GM23248 (cell line): ENCODE measurements at regions not wholly inside any gene's neighbourhood (a gene's known extent, or its start where the extent isn't known, plus 50 kb on each side); places are given as distances from the start of the nearest gene placed in this dataset.

Experiments
- DNase-seq: peaks from one replicate; pipeline ENCODE4 v3.0.0-alpha.2; 2015
- H2AFZ ChIP-seq: fragments of 200-600 bp; sonication (generic); 2 replicates; pipeline ENCODE4 v1.6.1; 2016; ENCODE audit warnings: antibody characterized with exemption
- H3F3A ChIP-seq: fragments of 200-600 bp; sonication (generic); 2 replicates; pipeline ENCODE4 v1.6.1; 2016; ENCODE audit warnings: mild to moderate bottlenecking, antibody characterized with exemption, mixed run types; ENCODE audit not compliant: insufficient read depth
- H3K27ac ChIP-seq: fragments of 200-600 bp; sonication (generic); 2 replicates; pipeline ENCODE4 v1.5.1; 2016; ENCODE audit warnings: mild to moderate bottlenecking
- H3K27me3 ChIP-seq: fragments of 200-600 bp; sonication (generic); replicated peaks from 2 replicates; pipeline ENCODE4 v1.6.1; 2016; ENCODE audit warnings: mild to moderate bottlenecking; ENCODE audit not compliant: insufficient read depth
- H3K36me3 ChIP-seq: fragments of 200-600 bp; sonication (generic); 2 replicates; pipeline ENCODE4 v1.6.1; 2016; ENCODE audit warnings: low read depth, mild to moderate bottlenecking
- H3K4me1 ChIP-seq: fragments of 200-600 bp; sonication (generic); 2 replicates; pipeline ENCODE4 v1.6.1; 2016; ENCODE audit warnings: mild to moderate bottlenecking; ENCODE audit not compliant: insufficient read depth
- H3K4me2 ChIP-seq: fragments of 200-600 bp; sonication (generic); one replicate; pipeline ENCODE4 v1.6.1; 2016; ENCODE audit warnings: mild to moderate bottlenecking; ENCODE audit not compliant: unreplicated experiment
- H3K4me3 ChIP-seq: fragments of 200-600 bp; sonication (generic); 2 replicates; pipeline ENCODE4 v1.5.1; 2016; ENCODE audit warnings: mild to moderate bottlenecking
- H3K79me2 ChIP-seq: fragments of 200-600 bp; sonication (generic); 2 replicates; pipeline ENCODE4 v1.6.1; 2016; ENCODE audit warnings: mild to moderate bottlenecking; ENCODE audit not compliant: insufficient read depth
- H3K9ac ChIP-seq: fragments of 200-600 bp; sonication (generic); 2 replicates; pipeline ENCODE4 v1.6.1; 2016; ENCODE audit warnings: mild to moderate bottlenecking
- H3K9me2 ChIP-seq: fragments of 200-600 bp; sonication (generic); 2 replicates; pipeline ENCODE4 v1.6.1; 2016; ENCODE audit warnings: mixed run types, mild to moderate bottlenecking, moderate library complexity; ENCODE audit not compliant: insufficient read depth
- H3K9me3 ChIP-seq: fragments of 200-600 bp; sonication (generic); one replicate; pipeline ENCODE4 v1.6.1; 2017; ENCODE audit warnings: low read depth
- H4K20me1 ChIP-seq: fragments of 200-600 bp; sonication (generic); 2 replicates; pipeline ENCODE4 v1.6.0; 2016; ENCODE audit not compliant: insufficient read depth
- EZH2 ChIP-seq: fragments of 200-600 bp; sonication (generic); IDR thresholded peaks from 2 replicates; pipeline ENCODE4 v1.6.1; 2018; ENCODE audit warnings: antibody characterized with exemption, mild to moderate bottlenecking; ENCODE audit not compliant: insufficient read depth, poor library complexity, severe bottlenecking
- EZH2phosphoT487 ChIP-seq: fragments of 200-600 bp; sonication (generic); IDR thresholded peaks from 2 replicates; pipeline ENCODE4 v1.6.1; 2018; ENCODE audit warnings: antibody characterized with exemption, moderate library complexity, mild to moderate bottlenecking, low read depth; ENCODE audit not compliant: insufficient read depth
- WGBS, 2 experiments: methylation state at CpG; one replicate each; pipeline ENCODE4 v1.1.6; 2015 to 2017; ENCODE audit warnings: low lambda C conversion rate in 2 of 2, low coverage in 1 of 2; ENCODE audit errors: missing lambda C conversion rate in 2 of 2; 5-methylcytosine and 5-hydroxymethylcytosine counted together
- in situ Hi-C: fragments of 300-500 bp; cut with MboI; formaldehyde crosslinking; loops from 2 replicates; pipeline ENCODE4 v1.15.0; 2020

DNA sequence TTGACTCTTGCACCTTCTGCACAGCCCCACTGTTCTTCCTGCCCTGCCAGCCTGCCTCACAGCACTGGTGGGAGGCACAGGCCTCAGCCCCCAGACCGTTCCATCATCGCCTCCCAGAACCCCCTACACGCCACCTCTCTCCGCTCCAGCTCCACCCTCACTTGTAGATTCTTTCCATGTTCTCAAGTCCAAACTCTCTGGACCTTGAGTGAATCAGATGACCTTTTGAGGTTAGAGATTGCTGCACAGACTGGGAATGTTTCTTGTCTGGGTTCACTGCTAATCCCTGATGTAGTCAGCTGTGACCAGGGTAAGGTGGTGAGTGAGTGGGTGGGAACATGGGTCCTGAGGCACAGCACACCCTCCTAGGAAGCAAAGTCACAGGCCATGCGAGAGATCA, 272.4 kb downstream of the IRF8 start:
- no peak overlapping the region for H3K9ac ChIP-seq

GRCh38 chr16:86175816-86176215, 276.9 kb downstream of the IRF8 start:
- H4K20me1 ChIP-seq = no peaks in the 10 kb centered on the region
- H3K4me2 ChIP-seq = no peak overlapping the region
- no peak overlapping the region for H3K4me3 ChIP-seq
- no peak overlapping the region for H2AFZ ChIP-seq
- H3K9me3 ChIP-seq = no peaks in the 10 kb centered on the region
- H3K9ac ChIP-seq = no peak overlapping the region
- H3K9me2 ChIP-seq = no peaks in the 10 kb centered on the region
- in situ Hi-C loops = no loop called here
- no peaks in the 10 kb centered on the region for H3K4me1 ChIP-seq
- 0% methylated on average over 3 of the region's 3 CpGs for WGBS, 2 experiments
- H3K27ac ChIP-seq = no peak overlapping the region
- peaks cover 30% of the 10 kb centered on the region for H3K27me3 ChIP-seq
- DNase-seq = no peak
- TF ChIP-seq EZH2phosphoT487 = no peak
- TF ChIP-seq EZH2 = no peak
- no peaks in the 10 kb centered on the region for H3K79me2 ChIP-seq
- no peaks in the 10 kb centered on the region for H3F3A ChIP-seq
- no peaks in the 10 kb centered on the region for H3K36me3 ChIP-seq

More for the DNA sequence above, 272.4 kb downstream of the IRF8 start:
- no peak for TF ChIP-seq EZH2phosphoT487
- TF ChIP-seq EZH2 = no peak
- peaks cover 42% of the 10 kb centered on the region for H3K27me3 ChIP-seq
- H3F3A ChIP-seq = no peaks in the 10 kb centered on the region
- no peak overlapping the region for H3K27ac ChIP-seq
- in situ Hi-C loops = no loop called here
- H3K4me3 ChIP-seq = no peak overlapping the region
- H4K20me1 ChIP-seq = no peaks in the 10 kb centered on the region
- WGBS, 2 experiments = 77 to 85% methylated on average over 5 of the region's 5 CpGs
- H3K36me3 ChIP-seq = no peaks in the 10 kb centered on the region
- DNase-seq = peak; percentile 38
- no peaks in the 10 kb centered on the region for H3K4me1 ChIP-seq
- H3K79me2 ChIP-seq = no peaks in the 10 kb centered on the region
- H3K9me3 ChIP-seq = no peaks in the 10 kb centered on the region
- no peaks in the 10 kb centered on the region for H3K9me2 ChIP-seq
- no peak overlapping the region for H2AFZ ChIP-seq
- no peak overlapping the region for H3K4me2 ChIP-seq

- peaks cover 30% of the 10 kb centered on the region for H3K27me3 ChIP-seq
- WGBS, 2 experiments = 34% methylated on average over 2 to 3 of the region's 3 CpGs
- no peak overlapping the region for H2AFZ ChIP-seq
- H3K4me2 ChIP-seq = no peak overlapping the region
- H3F3A ChIP-seq = no peaks in the 10 kb centered on the region
- no peak overlapping the region for H3K27ac ChIP-seq
- TF ChIP-seq EZH2 = no peak
- no peak for TF ChIP-seq EZH2phosphoT487
- H3K79me2 ChIP-seq = no peaks in the 10 kb centered on the region
- in situ Hi-C loops = no loop called here
- H3K4me1 ChIP-seq = no peaks in the 10 kb centered on the region
- no peaks in the 10 kb centered on the region for H4K20me1 ChIP-seq
- no peak overlapping the region for H3K9ac ChIP-seq
- H3K4me3 ChIP-seq = no peak overlapping the region
- H3K36me3 ChIP-seq = no peaks in the 10 kb centered on the region
- no peak for DNase-seq
- H3K9me2 ChIP-seq = no peaks in the 10 kb centered on the region
- H3K9me3 ChIP-seq = no peaks in the 10 kb centered on the region
These were observed 277.5 kb downstream of the IRF8 start for GRCh38 chr16:86176462-86176861.

DNA sequence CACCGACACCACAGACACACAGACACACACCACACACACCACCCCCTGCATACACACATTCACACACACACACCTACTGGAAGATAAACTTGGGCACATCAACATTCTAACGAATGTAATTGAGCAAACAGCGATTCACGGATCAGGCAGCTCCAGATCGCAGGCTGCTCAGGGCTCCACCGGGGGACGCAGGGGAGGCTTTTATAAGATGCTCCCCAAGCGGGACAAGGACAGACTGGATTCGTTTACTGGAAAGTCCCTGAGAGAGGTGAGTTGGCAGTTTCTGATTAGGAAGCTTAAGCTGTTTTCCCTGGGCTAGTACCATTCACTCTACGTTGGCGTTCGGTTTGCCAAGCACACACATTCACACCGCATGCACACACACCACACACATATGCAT, 281.3 kb downstream of the IRF8 start:
- Histone ChIP-seq H3K79me2 (no peaks in the 10 kb centered on the region), H3K4me2 (no peak overlapping the region), H3K9ac (no peak overlapping the region), H2AFZ (no peak overlapping the region), H3K9me2 (no peaks in the 10 kb centered on the region), H3K4me3 (no peak overlapping the region), H3K4me1 (no peaks in the 10 kb centered on the region), H3K36me3 (no peaks in the 10 kb centered on the region), H3K27me3 (peaks cover 25% of the 10 kb centered on the region), H3K27ac (no peak overlapping the region), H3F3A (no peaks in the 10 kb centered on the region), H3K9me3 (no peaks in the 10 kb centered on the region), H4K20me1 (no peaks in the 10 kb centered on the region)
- no peak for TF ChIP-seq EZH2phosphoT487
- TF ChIP-seq EZH2 = no peak
- 77 to 78% methylated on average over 13 of the region's 13 CpGs for WGBS, 2 experiments
- DNase-seq = no peak
- in situ Hi-C loops = no loop called here

GRCh38 chr16:86180780-86181179, 281.8 kb downstream of the IRF8 start:
- Histone ChIP-seq H3K9ac (no peak overlapping the region), H4K20me1 (no peaks in the 10 kb centered on the region), H3K27me3 (peaks cover 30% of the 10 kb centered on the region), H3F3A (no peaks in the 10 kb centered on the region), H3K4me3 (no peak overlapping the region), H3K9me3 (no peaks in the 10 kb centered on the region), H3K4me1 (no peaks in the 10 kb centered on the region), H2AFZ (no peak overlapping the region), H3K79me2 (no peaks in the 10 kb centered on the region), H3K9me2 (no peaks in the 10 kb centered on the region), H3K27ac (no peak overlapping the region), H3K36me3 (no peaks in the 10 kb centered on the region), H3K4me2 (no peak overlapping the region)
- DNase-seq = no peak
- 60 to 63% methylated on average over 4 of the region's 4 CpGs for WGBS, 2 experiments
- in situ Hi-C loops = no loop called here
- TF ChIP-seq EZH2phosphoT487 (no peak), EZH2 (no peak)
